Activated naive CD8-positive, alpha-beta T cell treated with anti-CD3 and anti-CD28 coated beads, Interleukin-2, amount 10 ng/mL, durations not matched to agents 7 days and 5 days (primary cell): ENCODE measurements at regions not wholly inside any gene's neighbourhood (a gene's known extent, or its start where the extent isn't known, plus 50 kb on each side); places are given as distances from the start of the nearest gene placed in this dataset.

Experiments
- ATAC-seq: fragments of 150-1000 bp; cut with Tn5 transposase; one replicate; pipeline ENCODE4 v1.10.0; 2021; ENCODE audit warnings: low read depth, moderate library complexity
- POLR2A ChIA-PET: fragments of 350-600 bp; sonication (Branson Sonifier 250); formaldehyde crosslinking; loops from one replicate; lab custom pipeline; 2021; ENCODE audit warnings: antibody characterized with exemption; lab: Charles Lee
- DNase-seq: peaks from one replicate; pipeline ENCODE4 v3.0.0; 2021
- H3K27ac Mint-ChIP-seq: one replicate; pipeline ENCODE4 v1.8.0; 2022; ENCODE audit warnings: mild to moderate bottlenecking, mixed read lengths
- H3K27me3 Mint-ChIP-seq: one replicate; pipeline ENCODE4 v1.8.0; 2022; ENCODE audit warnings: mild to moderate bottlenecking, moderate library complexity, mixed read lengths
- H3K36me3 Mint-ChIP-seq: one replicate; pipeline ENCODE4 v1.8.0; 2021; ENCODE audit warnings: mild to moderate bottlenecking, mixed read lengths
- H3K4me1 Mint-ChIP-seq: one replicate; pipeline ENCODE4 v1.8.0; 2021; ENCODE audit warnings: mixed read lengths
- H3K4me3 Mint-ChIP-seq: one replicate; pipeline ENCODE4 v1.8.0; 2022; ENCODE audit warnings: mild to moderate bottlenecking, moderate library complexity, mixed read lengths
- H3K9me3 Mint-ChIP-seq: one replicate; pipeline ENCODE4 v1.8.0; 2021; ENCODE audit warnings: mixed read lengths

- Mint-ChIP-seq H3K4me3 (no peak overlapping the region), H3K4me1 (no peaks in the 10 kb centered on the region), H3K9me3 (no peaks in the 10 kb centered on the region), H3K27ac (no peak overlapping the region), H3K36me3 (no peaks in the 10 kb centered on the region), H3K27me3 (no peaks in the 10 kb centered on the region)
- POLR2A ChIA-PET, result no interaction called here
- no peak for DNase-seq
- no peak for ATAC-seq
Measured at GRCh38 chr16:55261301-55261700, 62.7 kb upstream of the IRX6 start.

GRCh38 chr16:55263271-55264250, 60.4 kb upstream of the IRX6 start:
- no peaks in the 10 kb centered on the region for H3K36me3 Mint-ChIP-seq
- no peaks in the 10 kb centered on the region for H3K27me3 Mint-ChIP-seq
- H3K9me3 Mint-ChIP-seq, result no peaks in the 10 kb centered on the region
- no peak overlapping the region for H3K4me3 Mint-ChIP-seq
- ATAC-seq, result no peak
- POLR2A ChIA-PET, result no interaction called here
- H3K4me1 Mint-ChIP-seq, result no peaks in the 10 kb centered on the region
- H3K27ac Mint-ChIP-seq, result no peak overlapping the region
- DNase-seq, result no peak

DNA sequence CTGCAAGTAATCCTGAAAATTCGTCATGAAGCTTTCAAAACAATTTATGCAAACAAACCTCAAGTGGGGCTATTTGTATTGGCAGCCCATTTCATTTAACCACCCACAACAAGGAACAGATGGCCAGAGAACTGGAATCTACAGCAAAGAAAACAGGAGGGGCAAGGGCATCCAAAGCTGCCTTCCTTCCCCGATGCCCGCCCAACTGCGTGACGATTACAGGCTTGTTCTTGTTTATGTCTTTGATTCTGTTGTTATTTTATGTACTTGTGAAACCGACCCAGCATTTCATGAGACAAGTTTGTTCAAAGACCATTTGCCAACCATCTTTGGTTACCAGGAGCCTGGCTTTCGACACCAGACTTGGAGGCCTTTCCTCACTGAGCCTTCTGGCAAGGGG, 59.1 kb upstream of the IRX6 start:
- ATAC-seq (no peak), DNase-seq (no peak)
- no peaks in the 10 kb centered on the region for H3K36me3 Mint-ChIP-seq
- no peaks in the 10 kb centered on the region for H3K4me1 Mint-ChIP-seq
- H3K27me3 Mint-ChIP-seq, result no peaks in the 10 kb centered on the region
- POLR2A ChIA-PET, result no interaction called here
- no peak overlapping the region for H3K4me3 Mint-ChIP-seq
- no peak overlapping the region for H3K27ac Mint-ChIP-seq
- H3K9me3 Mint-ChIP-seq, result no peaks in the 10 kb centered on the region

- Mint-ChIP-seq H3K4me3 (no peak overlapping the region), H3K36me3 (no peaks in the 10 kb centered on the region), H3K9me3 (no peaks in the 10 kb centered on the region), H3K27ac (no peak overlapping the region), H3K27me3 (no peaks in the 10 kb centered on the region), H3K4me1 (no peaks in the 10 kb centered on the region)
- no peak for DNase-seq
- POLR2A ChIA-PET, result no interaction called here
- no peak for ATAC-seq
Measured at GRCh38 chr16:55265926-55266325, 58.1 kb upstream of the IRX6 start.

GRCh38 chr16:55271945-55272513, 52.0 kb upstream of the IRX6 start:
- Mint-ChIP-seq H3K27me3 (no peaks in the 10 kb centered on the region), H3K9me3 (no peaks in the 10 kb centered on the region), H3K4me1 (no peaks in the 10 kb centered on the region), H3K4me3 (no peak overlapping the region), H3K36me3 (no peaks in the 10 kb centered on the region), H3K27ac (no peak overlapping the region)
- POLR2A ChIA-PET, result no interaction called here
- ATAC-seq, result no peak
- DNase-seq, result no peak

DNA sequence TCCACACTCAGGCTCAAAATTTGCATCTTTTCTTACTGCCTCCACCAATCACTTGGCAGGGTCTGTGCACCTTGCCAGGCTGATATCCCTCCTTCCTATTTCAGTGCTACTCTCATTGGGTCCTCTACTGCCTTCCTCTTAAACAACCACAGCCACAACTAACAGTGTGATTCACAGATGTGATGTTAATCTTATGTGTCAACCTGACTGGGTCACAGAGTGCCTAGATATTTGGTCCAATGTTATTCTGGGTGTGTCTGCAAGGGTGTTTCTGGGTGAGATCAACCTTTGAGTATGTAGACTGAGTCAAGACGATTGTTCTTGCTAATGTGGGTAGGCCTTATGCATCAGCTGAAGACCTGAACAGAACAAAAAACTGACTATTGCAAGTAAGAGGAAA, 51.3 kb upstream of the IRX6 start:
- Mint-ChIP-seq H3K27ac (no peak overlapping the region), H3K4me1 (no peaks in the 10 kb centered on the region), H3K27me3 (no peaks in the 10 kb centered on the region), H3K9me3 (no peaks in the 10 kb centered on the region), H3K4me3 (no peak overlapping the region), H3K36me3 (no peaks in the 10 kb centered on the region)
- DNase-seq, result no peak
- POLR2A ChIA-PET, result no interaction called here
- ATAC-seq, result no peak

- no peak overlapping the region for H3K4me3 Mint-ChIP-seq
- H3K9me3 Mint-ChIP-seq, result no peaks in the 10 kb centered on the region
- no peaks in the 10 kb centered on the region for H3K27me3 Mint-ChIP-seq
- POLR2A ChIA-PET, result no interaction called here
- ATAC-seq, result no peak
- H3K27ac Mint-ChIP-seq, result no peak overlapping the region
- no peaks in the 10 kb centered on the region for H3K4me1 Mint-ChIP-seq
- no peaks in the 10 kb centered on the region for H3K36me3 Mint-ChIP-seq
- DNase-seq, result no peak
Measured at GRCh38 chr16:55273356-55273755, 50.6 kb upstream of the IRX6 start.

DNA sequence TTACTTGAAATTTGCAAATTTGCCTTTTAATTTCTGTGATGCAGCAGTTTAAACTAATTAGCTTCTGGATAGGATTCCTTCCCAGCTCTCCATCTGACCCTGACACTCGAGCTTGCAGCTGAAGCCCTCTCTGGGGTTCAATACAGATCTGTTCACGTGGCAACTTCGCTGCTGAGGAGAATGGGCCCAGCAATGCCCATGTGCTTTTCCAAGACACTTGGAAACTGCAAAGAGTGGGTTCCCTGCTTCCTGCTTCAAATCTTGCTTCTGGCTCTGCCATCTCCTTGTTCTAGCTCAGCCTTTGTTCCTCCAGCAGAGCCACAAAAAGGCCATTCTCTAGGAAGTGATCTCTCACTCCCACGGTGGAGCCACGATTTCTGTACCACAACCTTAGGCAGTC, 50.0 kb upstream of the IRX6 start:
- no peaks in the 10 kb centered on the region for H3K27me3 Mint-ChIP-seq
- DNase-seq, result no peak
- H3K27ac Mint-ChIP-seq, result no peak overlapping the region
- H3K9me3 Mint-ChIP-seq, result no peaks in the 10 kb centered on the region
- H3K4me1 Mint-ChIP-seq, result no peaks in the 10 kb centered on the region
- POLR2A ChIA-PET, result no interaction called here
- ATAC-seq, result no peak
- H3K36me3 Mint-ChIP-seq, result no peaks in the 10 kb centered on the region
- no peak overlapping the region for H3K4me3 Mint-ChIP-seq
